Nephron progenitor cell (in vitro differentiated cells): ENCODE measurements at regions not wholly inside any gene's neighbourhood (a gene's known extent, or its start where the extent isn't known, plus 50 kb on each side); places are given as distances from the start of the nearest gene placed in this dataset.
"Not testable (repeated sequence)": the region's sequence is repeated elsewhere in the genome, so short reads cannot be mapped to it uniquely, and the experiment has no call there.

Experiments used
- DNase-seq: peaks from one replicate; pipeline ENCODE4 v3.0.0; 2021
- H3K27ac Mint-ChIP-seq: 2 replicates; pipeline ENCODE4 v1.8.0; 2021; ENCODE audit warnings: mild to moderate bottlenecking, moderate library complexity, mixed read lengths
- H3K27me3 Mint-ChIP-seq: 2 replicates; pipeline ENCODE4 v1.8.0; 2021; ENCODE audit warnings: mild to moderate bottlenecking, low read depth, mixed read lengths; ENCODE audit not compliant: poor library complexity
- H3K36me3 Mint-ChIP-seq: 2 replicates; pipeline ENCODE4 v1.8.0; 2021; ENCODE audit warnings: low read depth, mixed read lengths
- H3K4me1 Mint-ChIP-seq: 2 replicates; pipeline ENCODE4 v1.8.0; 2021; ENCODE audit warnings: mixed read lengths
- H3K4me3 Mint-ChIP-seq: 2 replicates; pipeline ENCODE4 v1.8.0; 2021; ENCODE audit warnings: mild to moderate bottlenecking, moderate library complexity, mixed read lengths
- H3K9me3 Mint-ChIP-seq: 2 replicates; pipeline ENCODE4 v1.8.0; 2021; ENCODE audit warnings: mild to moderate bottlenecking, moderate library complexity, mixed read lengths
- TF ChIP-seq, protein P1 (sequence below): fragments of 200-600 bp; sonication (generic); IDR thresholded peaks from 2 replicates; pipeline ENCODE4 v1.5.0; 2021; ENCODE audit warnings: antibody characterized with exemption

DNA sequence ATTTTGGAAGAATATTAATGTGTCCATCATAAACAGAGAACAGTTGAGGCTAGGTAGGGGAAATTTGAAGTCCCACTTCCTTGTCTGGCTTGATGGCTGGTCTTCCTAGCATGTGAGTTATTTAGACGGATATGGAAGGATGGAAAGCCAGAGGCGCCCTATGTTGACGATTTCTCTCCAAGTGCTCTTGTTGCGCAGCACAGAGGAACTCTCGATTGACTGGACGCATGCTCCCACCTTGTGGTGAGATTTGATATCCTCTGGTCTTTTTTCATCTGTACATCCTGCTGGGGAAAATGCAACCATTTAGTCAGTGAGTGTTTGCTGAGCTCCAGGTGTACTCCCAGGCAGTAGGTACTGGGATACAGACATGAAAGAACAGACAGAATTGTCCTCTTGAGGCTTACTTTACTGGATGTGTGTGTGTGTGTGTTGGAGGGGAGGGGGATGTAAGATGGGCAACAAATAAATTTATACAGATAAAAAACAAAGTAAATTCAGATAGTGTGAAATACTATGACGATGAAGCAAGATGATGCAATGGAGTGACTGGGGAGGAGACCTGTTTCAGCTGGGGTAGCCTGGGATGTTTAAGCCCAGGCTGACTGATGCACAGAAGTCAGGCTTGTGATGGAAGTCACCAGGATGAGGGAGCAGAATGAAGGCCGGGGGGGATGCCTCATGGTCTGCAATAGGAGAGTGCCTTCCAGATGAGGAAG is 137.2 kb downstream of the TRIM43 start:
- H3K27ac Mint-ChIP-seq = no peak overlapping the region
- H3K27me3 Mint-ChIP-seq = peaks cover 8% of the 10 kb centered on the region
- peaks cover 6% of the 10 kb centered on the region for H3K4me1 Mint-ChIP-seq
- TF ChIP-seq, protein P1, sequence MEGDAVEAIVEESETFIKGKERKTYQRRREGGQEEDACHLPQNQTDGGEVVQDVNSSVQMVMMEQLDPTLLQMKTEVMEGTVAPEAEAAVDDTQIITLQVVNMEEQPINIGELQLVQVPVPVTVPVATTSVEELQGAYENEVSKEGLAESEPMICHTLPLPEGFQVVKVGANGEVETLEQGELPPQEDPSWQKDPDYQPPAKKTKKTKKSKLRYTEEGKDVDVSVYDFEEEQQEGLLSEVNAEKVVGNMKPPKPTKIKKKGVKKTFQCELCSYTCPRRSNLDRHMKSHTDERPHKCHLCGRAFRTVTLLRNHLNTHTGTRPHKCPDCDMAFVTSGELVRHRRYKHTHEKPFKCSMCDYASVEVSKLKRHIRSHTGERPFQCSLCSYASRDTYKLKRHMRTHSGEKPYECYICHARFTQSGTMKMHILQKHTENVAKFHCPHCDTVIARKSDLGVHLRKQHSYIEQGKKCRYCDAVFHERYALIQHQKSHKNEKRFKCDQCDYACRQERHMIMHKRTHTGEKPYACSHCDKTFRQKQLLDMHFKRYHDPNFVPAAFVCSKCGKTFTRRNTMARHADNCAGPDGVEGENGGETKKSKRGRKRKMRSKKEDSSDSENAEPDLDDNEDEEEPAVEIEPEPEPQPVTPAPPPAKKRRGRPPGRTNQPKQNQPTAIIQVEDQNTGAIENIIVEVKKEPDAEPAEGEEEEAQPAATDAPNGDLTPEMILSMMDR = peak; percentile 34
- H3K9me3 Mint-ChIP-seq = peaks cover 72% of the 10 kb centered on the region
- peak; percentile 52 for DNase-seq
- no peak overlapping the region for H3K4me3 Mint-ChIP-seq
- no peaks in the 10 kb centered on the region for H3K36me3 Mint-ChIP-seq

DNA sequence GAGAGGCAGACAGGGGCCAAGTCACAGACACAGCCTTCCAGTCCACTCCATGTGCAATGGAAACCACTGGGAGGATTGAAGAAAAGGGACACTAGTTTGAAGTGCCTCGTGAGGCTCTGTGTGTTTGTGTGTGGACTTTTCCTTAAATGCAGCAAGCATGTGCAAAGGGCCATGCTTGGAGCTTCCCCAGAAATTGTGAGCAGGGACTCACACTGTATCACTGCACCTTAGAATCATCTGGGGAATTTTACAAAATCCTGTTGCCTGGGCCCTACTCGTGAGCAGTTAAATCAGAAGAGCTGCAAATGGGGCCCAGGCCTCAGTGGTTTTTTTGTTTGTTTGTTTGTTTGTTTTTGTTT is 137.8 kb downstream of the TRIM43 start:
- TF ChIP-seq, protein P1 = no peak
- H3K27ac Mint-ChIP-seq = no peak overlapping the region
- H3K27me3 Mint-ChIP-seq = peaks cover 8% of the 10 kb centered on the region
- H3K4me1 Mint-ChIP-seq = peaks cover 6% of the 10 kb centered on the region
- no peak overlapping the region for H3K4me3 Mint-ChIP-seq
- no peaks in the 10 kb centered on the region for H3K36me3 Mint-ChIP-seq
- H3K9me3 Mint-ChIP-seq = peaks cover 71% of the 10 kb centered on the region
- DNase-seq = no peak

DNA sequence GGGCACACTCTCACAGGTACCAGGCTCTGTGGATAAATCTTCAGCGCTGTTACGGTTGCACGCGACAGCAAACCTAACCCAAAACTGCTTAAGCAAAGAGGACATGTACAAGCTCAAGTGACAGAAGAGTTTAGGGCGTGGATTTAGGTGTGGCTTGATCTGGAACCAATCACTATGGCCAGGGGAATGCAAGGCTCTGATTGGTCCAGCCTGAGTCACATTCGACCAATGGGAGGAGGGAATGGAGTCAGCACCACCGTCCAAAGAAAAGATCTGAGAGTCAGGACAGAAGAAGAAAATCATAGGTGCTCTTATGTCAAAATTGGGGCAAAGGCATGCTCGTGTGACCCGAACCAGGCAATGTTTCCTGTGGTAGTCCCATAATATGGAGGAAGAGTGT is 139.0 kb downstream of the TRIM43 start:
- H3K4me1 Mint-ChIP-seq = peaks cover 6% of the 10 kb centered on the region
- H3K27me3 Mint-ChIP-seq = peaks cover 4% of the 10 kb centered on the region
- H3K36me3 Mint-ChIP-seq = no peaks in the 10 kb centered on the region
- H3K4me3 Mint-ChIP-seq = no peak overlapping the region
- peaks cover 67% of the 10 kb centered on the region for H3K9me3 Mint-ChIP-seq
- TF ChIP-seq, protein P1 = no peak
- DNase-seq = no peak
- H3K27ac Mint-ChIP-seq = no peak overlapping the region

DNA sequence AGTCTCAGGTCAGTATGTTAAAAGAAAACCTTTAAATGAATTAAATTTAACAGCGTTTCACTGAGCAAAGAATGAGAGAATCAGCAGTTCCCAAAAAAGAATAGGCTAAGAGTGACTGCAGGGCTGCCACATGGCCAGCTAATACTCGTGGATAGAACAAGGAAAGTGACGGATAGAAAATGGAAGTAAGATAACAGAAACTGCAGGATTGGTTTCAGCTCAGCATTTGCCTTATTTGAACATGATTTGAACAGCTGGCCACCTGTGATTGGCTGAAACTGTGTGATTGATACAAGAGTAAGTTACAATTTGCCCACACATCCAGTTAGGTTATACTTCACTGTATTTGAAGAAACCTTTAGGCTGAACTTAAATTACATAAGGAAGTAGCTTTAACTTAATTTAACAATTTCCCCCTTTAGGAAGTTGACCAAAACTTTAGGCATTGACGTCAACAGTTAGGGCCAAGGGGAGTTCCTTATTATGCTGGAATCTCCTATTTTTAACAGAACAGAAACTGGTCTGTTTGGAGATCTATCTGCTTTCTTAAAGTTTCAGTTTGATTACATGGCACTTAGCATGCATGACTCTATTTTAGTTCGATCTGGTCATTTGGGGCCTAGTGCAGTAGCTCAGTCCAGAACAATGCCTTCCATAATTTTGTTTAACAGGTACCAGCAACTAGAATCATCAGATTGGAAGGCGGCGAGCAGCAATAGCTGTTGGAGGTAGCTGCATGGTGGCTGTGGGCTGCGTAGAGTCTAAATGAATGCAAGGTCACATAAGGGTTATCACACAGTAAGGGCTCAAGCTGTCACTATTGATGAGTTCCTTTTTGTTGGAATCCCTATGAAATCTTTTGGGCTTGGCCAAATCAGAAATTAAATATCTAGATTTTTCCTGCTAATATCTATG is 143.4 kb downstream of the TRIM43 start:
- peaks cover 22% of the 10 kb centered on the region for H3K27me3 Mint-ChIP-seq

DNA sequence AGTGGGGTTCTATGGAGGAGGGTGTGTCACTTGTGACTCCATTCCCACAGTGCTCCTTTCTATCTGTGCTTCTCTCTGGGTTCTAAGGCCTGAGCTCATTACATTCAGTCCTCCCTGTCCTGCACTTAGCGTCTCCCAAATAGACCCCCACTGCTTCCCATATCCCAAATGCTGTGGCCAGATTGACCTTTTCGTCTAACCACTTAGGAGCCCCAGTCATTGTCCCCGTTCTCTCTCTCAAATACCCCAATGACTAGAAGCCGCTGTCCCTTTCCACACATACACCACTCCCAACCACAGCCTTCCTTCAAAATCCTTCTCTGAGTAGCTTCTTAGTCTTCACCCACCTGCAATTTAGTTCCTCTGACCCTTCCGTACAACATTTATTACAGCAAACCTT is 146.5 kb downstream of the TRIM43 start:
- TF ChIP-seq, protein P1 = no peak
- no peak for DNase-seq
- no peaks in the 10 kb centered on the region for H3K4me1 Mint-ChIP-seq
- peaks cover 59% of the 10 kb centered on the region for H3K9me3 Mint-ChIP-seq
- H3K27me3 Mint-ChIP-seq = peaks cover 22% of the 10 kb centered on the region
- H3K4me3 Mint-ChIP-seq = no peak overlapping the region
- H3K36me3 Mint-ChIP-seq = no peaks in the 10 kb centered on the region
- H3K27ac Mint-ChIP-seq = no peak overlapping the region

More for the DNA sequence above, 143.4 kb downstream of the TRIM43 start:
- peaks cover 66% of the 10 kb centered on the region for H3K9me3 Mint-ChIP-seq
- DNase-seq = no peak
- H3K27ac Mint-ChIP-seq = no peak overlapping the region
- H3K36me3 Mint-ChIP-seq = no peaks in the 10 kb centered on the region
- TF ChIP-seq, protein P1 = no peak
- H3K4me1 Mint-ChIP-seq = no peaks in the 10 kb centered on the region
- H3K4me3 Mint-ChIP-seq = no peak overlapping the region

DNA sequence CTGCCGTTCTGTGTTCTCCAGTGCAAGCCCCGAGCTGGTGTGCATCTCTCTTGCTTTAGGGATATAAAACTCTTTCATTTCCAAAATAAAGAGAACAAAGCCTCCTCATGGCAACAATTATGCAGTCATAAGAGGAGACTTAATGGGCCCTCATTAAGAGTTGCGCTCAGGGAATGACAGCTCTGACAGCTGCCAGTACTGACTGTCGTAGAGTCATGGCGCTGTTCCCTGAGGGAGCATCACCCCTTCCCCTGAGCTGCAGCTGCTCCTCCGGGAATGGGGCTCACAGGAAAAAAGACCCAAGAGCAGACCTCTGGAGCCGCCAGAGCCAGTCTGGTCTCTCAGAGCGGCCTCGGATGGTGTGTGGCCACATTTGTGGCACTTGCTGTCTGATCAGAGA is 160.3 kb downstream of the TRIM43 start:
- H3K36me3 Mint-ChIP-seq, H3K27me3 Mint-ChIP-seq, H3K4me1 Mint-ChIP-seq, H3K27ac Mint-ChIP-seq, H3K4me3 Mint-ChIP-seq, DNase-seq: not testable (repeated sequence)
- H3K9me3 Mint-ChIP-seq = peaks cover 36% of the 10 kb centered on the region

DNA sequence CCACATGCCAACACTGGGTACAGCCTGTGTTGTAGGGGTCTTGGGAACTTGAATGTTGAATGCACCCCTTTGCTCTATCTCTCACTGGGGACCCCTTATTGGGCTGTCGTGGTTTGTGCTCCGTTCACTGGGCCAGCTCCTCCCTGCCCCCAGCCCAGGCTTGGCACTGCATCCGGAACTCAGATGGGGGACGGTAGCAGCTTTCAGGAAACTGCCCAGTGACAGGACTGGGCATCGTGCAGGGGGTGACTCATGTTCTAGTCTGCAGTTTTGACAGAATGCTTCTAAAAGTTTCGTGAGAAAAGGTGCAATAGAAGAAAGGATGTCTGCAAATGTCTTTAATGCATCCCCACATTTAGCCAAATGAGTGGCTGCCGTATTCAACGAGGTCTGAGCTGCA is 162.0 kb downstream of the TRIM43 start:
- H3K4me3 Mint-ChIP-seq, DNase-seq, H3K27ac Mint-ChIP-seq, H3K27me3 Mint-ChIP-seq, H3K4me1 Mint-ChIP-seq, H3K36me3 Mint-ChIP-seq: not testable (repeated sequence)
- peaks cover 28% of the 10 kb centered on the region for H3K9me3 Mint-ChIP-seq

DNA sequence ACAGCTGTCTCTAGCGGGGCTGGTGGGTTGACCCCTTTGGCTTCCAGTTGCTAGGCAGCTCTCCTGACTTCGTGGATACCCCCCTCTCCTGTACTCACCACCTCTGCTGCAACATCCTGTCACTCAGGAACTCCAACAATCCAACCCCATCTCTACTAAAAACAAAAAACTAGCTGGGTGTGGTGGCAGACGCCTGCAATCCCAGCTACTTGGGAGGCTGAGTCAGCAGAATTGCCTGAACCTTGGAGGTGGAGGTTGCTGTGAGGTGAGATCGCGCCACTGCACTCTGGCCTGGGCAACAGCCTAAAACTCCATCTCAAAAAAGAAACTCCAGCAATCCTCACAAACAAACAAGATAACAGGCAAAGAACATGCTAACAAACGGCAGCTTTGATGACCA is 162.4 kb downstream of the TRIM43 start:
- not testable (repeated sequence) for H3K36me3 Mint-ChIP-seq, H3K27me3 Mint-ChIP-seq, H3K27ac Mint-ChIP-seq, H3K4me3 Mint-ChIP-seq, H3K4me1 Mint-ChIP-seq, DNase-seq
- peaks cover 28% of the 10 kb centered on the region for H3K9me3 Mint-ChIP-seq

DNA sequence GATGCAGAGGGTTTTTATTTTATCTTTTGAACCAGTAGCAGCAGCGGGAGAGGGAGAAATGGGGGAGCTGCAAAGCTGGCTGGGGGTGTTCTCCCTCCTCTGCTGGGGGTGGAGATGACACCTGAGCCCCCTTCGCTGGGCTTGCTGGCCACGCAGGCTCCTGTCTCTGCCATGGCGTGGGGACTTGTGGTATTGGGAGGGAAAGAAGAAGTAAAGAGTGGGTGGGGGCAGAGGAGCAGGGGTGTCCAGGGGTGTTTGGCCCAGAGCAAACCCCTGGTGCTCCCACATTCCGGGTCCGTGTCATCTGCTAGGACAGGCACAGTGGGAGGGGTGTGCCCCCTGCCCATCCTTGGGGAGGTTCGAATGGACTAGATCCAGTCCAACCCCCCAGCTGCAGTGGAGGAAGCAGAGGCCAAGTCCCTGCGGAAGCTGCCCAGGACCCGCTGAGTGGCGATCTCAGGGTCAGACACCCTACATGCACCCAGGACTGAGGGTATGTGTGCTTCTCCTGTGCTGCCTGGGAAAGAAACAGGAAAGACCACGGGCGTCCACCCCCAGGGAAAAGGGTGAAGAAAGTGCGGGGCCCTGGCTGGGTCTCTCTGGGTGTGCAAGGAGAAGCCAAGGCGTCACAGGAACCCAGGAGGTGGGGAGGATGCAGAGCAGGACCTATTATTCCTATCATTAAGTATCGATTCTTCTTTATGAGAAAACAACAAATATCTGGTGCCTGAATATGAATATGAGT is 163.2 kb downstream of the TRIM43 start:
- DNase-seq, H3K4me3 Mint-ChIP-seq, H3K36me3 Mint-ChIP-seq, H3K4me1 Mint-ChIP-seq, H3K27me3 Mint-ChIP-seq, H3K27ac Mint-ChIP-seq: not testable (repeated sequence)
- peaks cover 28% of the 10 kb centered on the region for H3K9me3 Mint-ChIP-seq
